ENCODE measurements at regions not wholly inside any gene's neighbourhood (a gene's known extent, or its start where the extent isn't known, plus 50 kb on each side); places are given as distances from the start of the nearest gene placed in this dataset.

DNA sequence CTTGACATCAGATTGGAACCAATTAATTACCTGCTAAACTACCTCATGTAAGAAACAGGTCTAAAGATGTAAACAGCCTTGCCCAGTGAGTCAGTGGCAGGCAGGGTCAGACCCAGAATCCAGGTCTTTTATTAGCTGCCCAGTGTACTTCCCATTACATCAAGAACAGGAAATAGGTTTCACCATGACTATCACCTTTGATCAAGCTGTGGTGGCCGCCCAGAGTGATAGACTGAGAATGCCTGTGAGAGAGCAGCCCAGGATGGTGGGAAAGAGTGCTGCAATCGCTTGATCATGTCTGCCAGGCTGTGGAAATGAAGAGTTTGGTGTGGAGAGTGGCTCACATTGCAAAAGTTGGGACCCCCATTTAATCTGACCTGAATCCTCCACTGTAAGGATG, 61.3 kb upstream of the PIAS1 start:
- Histone ChIP-seq H3K4me3 (no peak overlapping the region), H3K27ac (no peak overlapping the region), H3K36me3 (replicated peaks in 1 of 2) (no peaks in the 10 kb centered on the region), H3K4me1 (replicated peaks in 1 of 2) (no peaks in the 10 kb centered on the region), H3K9me3 (replicated peaks in 1 of 3) (no peaks in the 10 kb centered on the region), H3K27me3 (no peaks in the 10 kb centered on the region)
- 83 to 94% (median 92%) methylated on average over 2 of the region's 2 CpGs for WGBS, 4 donors
- TF ChIP-seq POLR2A (IDR thresholded peaks at IDR 0.05), result no peak
- TF ChIP-seq, protein P1, sequence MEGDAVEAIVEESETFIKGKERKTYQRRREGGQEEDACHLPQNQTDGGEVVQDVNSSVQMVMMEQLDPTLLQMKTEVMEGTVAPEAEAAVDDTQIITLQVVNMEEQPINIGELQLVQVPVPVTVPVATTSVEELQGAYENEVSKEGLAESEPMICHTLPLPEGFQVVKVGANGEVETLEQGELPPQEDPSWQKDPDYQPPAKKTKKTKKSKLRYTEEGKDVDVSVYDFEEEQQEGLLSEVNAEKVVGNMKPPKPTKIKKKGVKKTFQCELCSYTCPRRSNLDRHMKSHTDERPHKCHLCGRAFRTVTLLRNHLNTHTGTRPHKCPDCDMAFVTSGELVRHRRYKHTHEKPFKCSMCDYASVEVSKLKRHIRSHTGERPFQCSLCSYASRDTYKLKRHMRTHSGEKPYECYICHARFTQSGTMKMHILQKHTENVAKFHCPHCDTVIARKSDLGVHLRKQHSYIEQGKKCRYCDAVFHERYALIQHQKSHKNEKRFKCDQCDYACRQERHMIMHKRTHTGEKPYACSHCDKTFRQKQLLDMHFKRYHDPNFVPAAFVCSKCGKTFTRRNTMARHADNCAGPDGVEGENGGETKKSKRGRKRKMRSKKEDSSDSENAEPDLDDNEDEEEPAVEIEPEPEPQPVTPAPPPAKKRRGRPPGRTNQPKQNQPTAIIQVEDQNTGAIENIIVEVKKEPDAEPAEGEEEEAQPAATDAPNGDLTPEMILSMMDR (IDR thresholded peaks at IDR 0.05), result no peak
- intact Hi-C loops (cut with DNase I), result no loop called here
- DNase-seq, result no peak

DNA sequence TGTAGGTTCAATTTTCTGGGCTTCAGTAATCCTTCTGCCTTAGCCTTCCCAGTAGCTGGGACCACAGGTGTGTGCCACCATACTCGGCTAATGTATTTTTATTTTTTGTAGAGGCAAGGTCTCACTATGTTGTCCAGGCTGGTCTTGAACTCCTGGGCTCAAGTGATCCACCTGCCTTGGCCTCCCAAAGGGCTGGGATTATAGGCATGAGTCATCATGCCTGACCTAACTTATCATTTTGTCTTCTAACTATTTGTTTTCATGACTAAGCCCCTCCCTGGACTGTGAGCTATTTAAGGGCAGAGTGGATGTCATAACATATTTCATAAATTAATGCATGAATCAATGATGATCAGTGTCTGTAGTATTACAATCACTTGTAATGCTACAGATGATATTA, 56.1 kb upstream of the PIAS1 start:
- no peak overlapping the region for H3K4me3 ChIP-seq
- no peak for TF ChIP-seq POLR2A (IDR thresholded peaks at IDR 0.05)
- TF ChIP-seq, protein P1 (IDR thresholded peaks at IDR 0.05), result no peak
- peaks cover 8 to 11% of the 10 kb centered on the region in 2 donors for H3K4me1 ChIP-seq (replicated peaks in 1 of 2)
- peak in 6 of 7 donors; percentile 31 to 55 (median 41) for DNase-seq
- H3K27me3 ChIP-seq, result no peaks in the 10 kb centered on the region
- no peaks in the 10 kb centered on the region for H3K9me3 ChIP-seq (replicated peaks in 1 of 3)
- intact Hi-C loops (cut with DNase I), result no loop called here
- no peaks in the 10 kb centered on the region for H3K36me3 ChIP-seq (replicated peaks in 1 of 2)
- 100% methylated on average over 1 of the region's 1 CpG for WGBS, 4 donors
- H3K27ac ChIP-seq, result peak overlapping the region in 1 of 5 donors; percentile 17

DNA sequence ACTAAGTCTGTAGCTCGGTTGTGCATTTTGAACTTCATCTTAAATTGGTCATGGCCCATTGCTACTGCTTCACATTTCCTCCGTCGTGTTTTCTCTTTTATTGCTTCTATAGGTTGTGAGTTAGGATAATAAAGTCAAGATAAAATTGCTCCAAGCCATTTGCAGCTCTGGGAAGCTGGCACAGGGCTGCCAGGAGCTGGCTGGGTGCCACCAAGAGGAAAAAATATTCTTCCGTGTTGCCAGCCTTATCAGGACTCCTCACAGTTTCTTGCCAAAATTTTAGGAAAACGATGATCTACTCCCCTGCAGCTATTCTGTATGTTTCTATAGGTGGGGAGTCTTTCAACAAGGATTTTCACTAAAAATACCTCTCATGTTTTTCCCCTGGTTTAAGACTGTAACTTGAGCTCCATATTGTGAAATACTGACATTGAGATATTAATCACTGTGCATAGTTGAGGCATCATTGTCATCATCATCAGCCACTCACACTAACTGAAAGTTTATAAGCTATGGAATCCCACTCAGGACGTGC, 55.4 kb upstream of the PIAS1 start:
- peak; percentile 24 to 58 (median 37) for DNase-seq
- Histone ChIP-seq H3K4me3 (no peak overlapping the region), H3K9me3 (replicated peaks in 1 of 3) (no peaks in the 10 kb centered on the region), H3K4me1 (replicated peaks in 1 of 2) (peaks cover 8 to 17% of the 10 kb centered on the region in 2 donors), H3K27ac (peak overlapping the region in 1 of 5 donors; percentile 17), H3K27me3 (no peaks in the 10 kb centered on the region), H3K36me3 (replicated peaks in 1 of 2) (no peaks in the 10 kb centered on the region)
- intact Hi-C loops (cut with DNase I), result no loop called here
- WGBS, 4 donors, result 47 to 53% (median 48%) methylated on average over 6 of the region's 6 CpGs
- TF ChIP-seq POLR2A (IDR thresholded peaks at IDR 0.05), result no peak
- TF ChIP-seq, protein P1 (IDR thresholded peaks at IDR 0.05), result no peak

DNA sequence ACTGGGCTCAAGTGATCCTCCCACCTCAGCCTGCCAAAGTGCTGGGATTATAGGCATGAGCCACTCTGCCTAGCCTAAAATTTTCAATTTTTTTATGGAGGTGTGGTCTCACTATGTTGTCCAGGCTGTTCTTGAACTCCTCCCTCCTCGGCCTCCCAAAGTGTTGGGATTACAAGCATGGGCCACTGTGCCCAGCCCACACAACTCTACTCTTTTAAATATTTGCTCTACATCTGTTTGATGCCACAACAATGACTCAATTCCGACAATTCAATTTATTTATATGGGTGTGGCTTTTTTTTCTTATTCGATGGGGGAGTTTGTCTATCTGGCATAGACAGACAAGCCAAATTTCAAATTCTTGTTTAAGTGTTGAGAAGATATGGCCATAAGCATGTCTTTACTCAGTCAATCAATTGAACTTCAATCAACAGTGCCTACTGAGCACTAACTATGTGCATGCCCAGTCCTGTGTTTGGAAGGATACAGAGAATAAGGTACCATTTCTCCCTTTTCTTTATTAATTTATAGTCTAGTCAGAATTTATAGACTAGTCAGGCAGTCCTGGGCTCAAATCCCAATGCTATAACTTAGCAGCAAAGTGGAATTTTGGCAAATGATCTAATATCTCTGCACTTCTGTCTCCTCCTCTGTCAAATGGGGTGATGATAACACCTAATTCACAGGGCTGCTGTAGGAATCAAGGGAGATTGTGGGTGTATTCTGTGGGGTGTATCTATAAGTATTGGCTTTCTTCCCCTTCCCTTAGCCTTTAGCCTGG, 54.6 kb upstream of the PIAS1 start:
- no peaks in the 10 kb centered on the region for H3K27me3 ChIP-seq
- intact Hi-C loops (cut with DNase I), result no loop called here
- no peak for DNase-seq
- H3K4me1 ChIP-seq (replicated peaks in 1 of 2), result peaks cover 8 to 17% of the 10 kb centered on the region in 2 donors
- TF ChIP-seq, protein P1 (IDR thresholded peaks at IDR 0.05), result no peak
- no peak for TF ChIP-seq POLR2A (IDR thresholded peaks at IDR 0.05)
- WGBS, 4 donors, result 86 to 91% (median 90%) methylated on average over 3 of the region's 3 CpGs
- H3K27ac ChIP-seq, result no peak overlapping the region
- H3K36me3 ChIP-seq (replicated peaks in 1 of 2), result no peaks in the 10 kb centered on the region
- no peak overlapping the region for H3K4me3 ChIP-seq
- H3K9me3 ChIP-seq (replicated peaks in 1 of 3), result no peaks in the 10 kb centered on the region

All from adrenal gland (tissue), 9 donors.